ENCODE measurements at regions not wholly inside any gene's neighbourhood (a gene's known extent, or its start where the extent isn't known, plus 50 kb on each side); places are given as distances from the start of the nearest gene placed in this dataset.

GRCh38 chr6:140867336-140867735 is 1265.4 kb upstream of the GJE1 start:
- Histone ChIP-seq H3K4me2 (ENCODE audit: low read depth, low read length, poor library complexity, severe bottlenecking) (no peak overlapping the region), H4K20me1 (ENCODE audit: low read depth, low read length) (no peaks in the 10 kb centered on the region), H3F3A (ENCODE audit: insufficient read depth) (no peaks in the 10 kb centered on the region), H3K9ac (ENCODE audit: low read length) (no peak overlapping the region), H3K4me3 (ENCODE audit: insufficient read depth, low read length, poor library complexity, severe bottlenecking) (no peak overlapping the region), H3K27ac (ENCODE audit: low read depth, low read length) (no peak overlapping the region), H3K9me2 (replicated peaks; ENCODE audit: insufficient read depth, low read length) (no peaks in the 10 kb centered on the region), H3K79me2 (ENCODE audit: insufficient read depth, low read length) (no peaks in the 10 kb centered on the region), H3K27me3 (ENCODE audit: low read length) (no peaks in the 10 kb centered on the region), H3K9me3 (ENCODE audit: insufficient read depth, low read length) (no peaks in the 10 kb centered on the region), H2AFZ (ENCODE audit: low read depth, low read length, severe bottlenecking) (no peak overlapping the region), H3K36me3 (ENCODE audit: low read length) (no peaks in the 10 kb centered on the region)
- no peak for TF ChIP-seq EZH2phosphoT487 (conservative IDR thresholded peaks at IDR 0.05; ENCODE audit: low read length)
- no peak for TF ChIP-seq CTCF (IDR thresholded peaks at IDR 0.05; ENCODE audit: insufficient read depth, low read length, poor library complexity, severe bottlenecking)

DNA sequence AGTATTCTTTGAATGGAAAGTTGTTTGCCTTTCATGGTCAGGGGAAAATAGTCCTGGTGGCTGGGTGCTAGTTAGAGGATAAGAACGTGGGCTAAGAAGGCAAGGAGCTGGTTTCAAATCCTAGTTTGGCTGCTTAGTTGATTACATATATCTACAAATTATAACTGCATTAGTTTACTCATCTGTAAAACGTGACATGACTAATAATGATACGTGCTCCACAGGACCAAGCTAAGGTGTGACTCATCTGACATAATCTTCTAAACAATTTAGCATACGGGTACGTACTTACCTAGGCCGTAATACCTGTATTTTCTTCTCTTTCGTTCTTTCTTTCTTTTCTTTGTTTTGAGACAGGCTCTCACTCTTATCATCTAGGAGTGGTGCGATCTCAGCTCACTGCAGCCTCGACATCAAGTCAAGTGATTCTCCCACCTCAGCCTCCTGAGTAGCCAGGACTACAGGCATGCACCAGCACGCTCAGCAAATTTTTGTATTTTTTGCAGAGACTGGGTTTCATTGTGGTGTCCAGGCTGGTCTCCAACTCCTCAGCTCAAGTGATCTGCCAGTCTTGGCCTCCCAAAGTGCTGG is 1274.2 kb upstream of the GJE1 start:
- Histone ChIP-seq H3K4me2 (ENCODE audit: low read depth, low read length, poor library complexity, severe bottlenecking) (no peak overlapping the region), H3K4me3 (ENCODE audit: insufficient read depth, low read length, poor library complexity, severe bottlenecking) (no peak overlapping the region), H3K27ac (ENCODE audit: low read depth, low read length) (no peak overlapping the region), H3K9me2 (replicated peaks; ENCODE audit: insufficient read depth, low read length) (no peaks in the 10 kb centered on the region), H3K27me3 (ENCODE audit: low read length) (no peaks in the 10 kb centered on the region), H3K36me3 (ENCODE audit: low read length) (no peaks in the 10 kb centered on the region), H3K9me3 (ENCODE audit: insufficient read depth, low read length) (no peaks in the 10 kb centered on the region), H3K9ac (ENCODE audit: low read length) (no peak overlapping the region), H3F3A (ENCODE audit: insufficient read depth) (no peaks in the 10 kb centered on the region), H2AFZ (ENCODE audit: low read depth, low read length, severe bottlenecking) (peak overlapping the region; percentile 61), H3K79me2 (ENCODE audit: insufficient read depth, low read length) (no peaks in the 10 kb centered on the region), H4K20me1 (ENCODE audit: low read depth, low read length) (no peaks in the 10 kb centered on the region)
- TF ChIP-seq CTCF (IDR thresholded peaks at IDR 0.05; ENCODE audit: insufficient read depth, low read length, poor library complexity, severe bottlenecking) (no peak), EZH2phosphoT487 (conservative IDR thresholded peaks at IDR 0.05; ENCODE audit: low read length) (no peak)

GRCh38 chr6:140857739-140858380 is 1274.9 kb upstream of the GJE1 start:
- Histone ChIP-seq H3F3A (ENCODE audit: insufficient read depth) (no peaks in the 10 kb centered on the region), H3K4me2 (ENCODE audit: low read depth, low read length, poor library complexity, severe bottlenecking) (no peak overlapping the region), H3K9me3 (ENCODE audit: insufficient read depth, low read length) (no peaks in the 10 kb centered on the region), H2AFZ (ENCODE audit: low read depth, low read length, severe bottlenecking) (peak overlapping the region; percentile 61), H3K9ac (ENCODE audit: low read length) (no peak overlapping the region), H4K20me1 (ENCODE audit: low read depth, low read length) (no peaks in the 10 kb centered on the region), H3K27ac (ENCODE audit: low read depth, low read length) (no peak overlapping the region), H3K4me3 (ENCODE audit: insufficient read depth, low read length, poor library complexity, severe bottlenecking) (no peak overlapping the region), H3K9me2 (replicated peaks; ENCODE audit: insufficient read depth, low read length) (no peaks in the 10 kb centered on the region), H3K79me2 (ENCODE audit: insufficient read depth, low read length) (no peaks in the 10 kb centered on the region), H3K36me3 (ENCODE audit: low read length) (no peaks in the 10 kb centered on the region), H3K27me3 (ENCODE audit: low read length) (no peaks in the 10 kb centered on the region)
- TF ChIP-seq CTCF (IDR thresholded peaks at IDR 0.05; ENCODE audit: insufficient read depth, low read length, poor library complexity, severe bottlenecking) (no peak), EZH2phosphoT487 (conservative IDR thresholded peaks at IDR 0.05; ENCODE audit: low read length) (no peak)
